Esophagus muscularis mucosa (tissue), 4 donors: ENCODE measurements at regions not wholly inside any gene's neighbourhood (a gene's known extent, or its start where the extent isn't known, plus 50 kb on each side); places are given as distances from the start of the nearest gene placed in this dataset.

Experiments used
- DNase-seq: peaks from one replicate; pipeline ENCODE4 v3.0.0-alpha.2; 2017; ENCODE audit errors: extremely low spot score
- H3K27ac ChIP-seq, 4 donors: fragments of 200-600 bp; sonication (generic); replicated peaks in 1 of 4; 1 replicate in 3 of 4; 2 replicates in 1 of 4; pipeline ENCODE4 v1.5.1; 2016 to 2019; ENCODE audit warnings: mild to moderate bottlenecking in 1 of 4
- H3K27me3 ChIP-seq, 4 donors: fragments of 200-600 bp; sonication (generic); one replicate each; pipeline versions ENCODE4 v1.5.1 to v1.6.0; 2016 to 2019
- H3K36me3 ChIP-seq, 4 donors: fragments of 200-600 bp; sonication (generic); one replicate each; pipeline ENCODE4 v1.5.1; 2016 to 2019
- H3K4me1 ChIP-seq, 4 donors: fragments of 200-600 bp; sonication (generic); one replicate each; pipeline ENCODE4 v1.5.1; 2016 to 2019
- H3K4me3 ChIP-seq, 4 donors: fragments of 200-600 bp; sonication (generic); 1 replicate in 2 of 4; 2 replicates in 2 of 4; pipeline ENCODE4 v1.5.1; 2016 to 2019; ENCODE audit warnings: mild to moderate bottlenecking in 4 of 4, moderate library complexity in 1 of 4
- H3K9me3 ChIP-seq, 4 donors: fragments of 200-600 bp; sonication (generic); 1 replicate in 3 of 4; 2 replicates in 1 of 4; pipeline ENCODE4 v1.5.1; 2016 to 2019
- EP300 ChIP-seq: sonication (generic); formaldehyde crosslinking; IDR thresholded peaks from one replicate; pipeline ENCODE4 v1.6.1; 2017; ENCODE audit warnings: antibody characterized with exemption
- POLR2A ChIP-seq: fragments of 450-650 bp; IDR thresholded peaks from one replicate; pipeline ENCODE4 v1.6.1; 2017; ENCODE audit warnings: antibody characterized with exemption, moderate library complexity, mild to moderate bottlenecking, low read depth
- POLR2AphosphoS5 ChIP-seq, 2 donors: sonication (generic); formaldehyde crosslinking; IDR thresholded peaks; one replicate each; pipeline ENCODE4 v1.6.1; 2017; ENCODE audit warnings: antibody characterized with exemption in 2 of 2
- WGBS: methylation state at CpG from one replicate; pipeline ENCODE4 v1.1.5; 2018; 5-methylcytosine and 5-hydroxymethylcytosine counted together
- intact Hi-C: fragments of 100-400 bp; cut with DNase I; formaldehyde crosslinking; loops from one replicate; pipeline ENCODE4 v1.15.1; 2023
- TF ChIP-seq, protein P1 (sequence below), 3 experiments: fragments of 200-600 bp in 2 of 3; fragments of 450-650 bp in 1 of 3; sonication (generic) in 2 of 3; IDR thresholded peaks; one replicate each; pipeline ENCODE4 v1.5.1; 2017 to 2019; ENCODE audit warnings: antibody characterized with exemption in 3 of 3, mild to moderate bottlenecking in 2 of 3, moderate library complexity in 1 of 3

- Histone ChIP-seq H3K4me3 (no peak overlapping the region), H3K27ac (no peak overlapping the region), H3K9me3 (no peaks in the 10 kb centered on the region), H3K36me3 (no peaks in the 10 kb centered on the region), H3K27me3 (no peaks in the 10 kb centered on the region), H3K4me1 (no peaks in the 10 kb centered on the region)
- 100% methylated on average over 1 of the region's 1 CpG for WGBS
- intact Hi-C loops: no loop called here
- TF ChIP-seq, protein P1, sequence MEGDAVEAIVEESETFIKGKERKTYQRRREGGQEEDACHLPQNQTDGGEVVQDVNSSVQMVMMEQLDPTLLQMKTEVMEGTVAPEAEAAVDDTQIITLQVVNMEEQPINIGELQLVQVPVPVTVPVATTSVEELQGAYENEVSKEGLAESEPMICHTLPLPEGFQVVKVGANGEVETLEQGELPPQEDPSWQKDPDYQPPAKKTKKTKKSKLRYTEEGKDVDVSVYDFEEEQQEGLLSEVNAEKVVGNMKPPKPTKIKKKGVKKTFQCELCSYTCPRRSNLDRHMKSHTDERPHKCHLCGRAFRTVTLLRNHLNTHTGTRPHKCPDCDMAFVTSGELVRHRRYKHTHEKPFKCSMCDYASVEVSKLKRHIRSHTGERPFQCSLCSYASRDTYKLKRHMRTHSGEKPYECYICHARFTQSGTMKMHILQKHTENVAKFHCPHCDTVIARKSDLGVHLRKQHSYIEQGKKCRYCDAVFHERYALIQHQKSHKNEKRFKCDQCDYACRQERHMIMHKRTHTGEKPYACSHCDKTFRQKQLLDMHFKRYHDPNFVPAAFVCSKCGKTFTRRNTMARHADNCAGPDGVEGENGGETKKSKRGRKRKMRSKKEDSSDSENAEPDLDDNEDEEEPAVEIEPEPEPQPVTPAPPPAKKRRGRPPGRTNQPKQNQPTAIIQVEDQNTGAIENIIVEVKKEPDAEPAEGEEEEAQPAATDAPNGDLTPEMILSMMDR (IDR thresholded peaks at IDR 0.05): no peak
- DNase-seq: no peak
Observed at GRCh38 chr7:49386792-49387191, 386.6 kb upstream of the VWC2 start.

GRCh38 chr7:49389871-49390479 is 383.5 kb upstream of the VWC2 start:
- 63% methylated on average over 7 of the region's 7 CpGs for WGBS

GRCh38 chr7:49396229-49396628 is 377.2 kb upstream of the VWC2 start:
- H3K9me3 ChIP-seq: no peaks in the 10 kb centered on the region
- H3K27ac ChIP-seq: no peak overlapping the region
- no peak overlapping the region for H3K4me3 ChIP-seq
- TF ChIP-seq, protein P1 (IDR thresholded peaks at IDR 0.05): no peak
- TF ChIP-seq POLR2AphosphoS5 (IDR thresholded peaks at IDR 0.05) (no peak), EP300 (no peak), POLR2A (no peak)
- 77% methylated on average over 4 of the region's 4 CpGs for WGBS
- H3K27me3 ChIP-seq: no peaks in the 10 kb centered on the region
- no peaks in the 10 kb centered on the region for H3K36me3 ChIP-seq
- no peak for DNase-seq
- intact Hi-C loops: no loop called here
- H3K4me1 ChIP-seq: no peaks in the 10 kb centered on the region

More at GRCh38 chr7:49389871-49390479, 383.5 kb upstream of the VWC2 start:
- Histone ChIP-seq H3K9me3 (no peaks in the 10 kb centered on the region), H3K36me3 (no peaks in the 10 kb centered on the region), H3K4me3 (no peak overlapping the region), H3K4me1 (no peaks in the 10 kb centered on the region), H3K27ac (no peak overlapping the region), H3K27me3 (no peaks in the 10 kb centered on the region)
- TF ChIP-seq, protein P1 (IDR thresholded peaks at IDR 0.05): no peak
- TF ChIP-seq EP300 (no peak), POLR2AphosphoS5 (IDR thresholded peaks at IDR 0.05) (no peak), POLR2A (no peak)
- intact Hi-C loops: no loop called here
- DNase-seq: no peak

DNA sequence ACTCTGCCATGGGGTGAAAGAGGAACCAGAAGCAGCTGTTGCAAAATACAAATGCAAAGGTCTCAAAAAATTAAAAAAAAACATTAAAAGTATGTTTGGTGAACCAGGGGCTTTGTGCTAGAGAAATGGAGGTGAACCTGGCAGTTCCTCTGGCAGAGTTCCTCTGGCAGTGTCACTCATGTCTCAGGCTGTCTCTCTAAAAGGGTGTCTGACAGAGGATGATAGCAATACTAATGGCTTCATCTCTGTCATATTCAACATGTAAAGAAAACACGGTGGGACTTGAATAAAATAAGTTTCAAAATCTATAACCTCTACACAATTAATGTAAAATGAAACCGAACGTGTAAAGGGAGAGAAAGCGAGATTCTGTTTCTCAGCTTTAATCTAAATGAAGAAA is 375.7 kb upstream of the VWC2 start:
- Histone ChIP-seq H3K4me3 (no peak overlapping the region), H3K36me3 (no peaks in the 10 kb centered on the region), H3K27ac (no peak overlapping the region), H3K4me1 (no peaks in the 10 kb centered on the region), H3K27me3 (no peaks in the 10 kb centered on the region), H3K9me3 (no peaks in the 10 kb centered on the region)
- WGBS: 81% methylated on average over 4 of the region's 4 CpGs
- TF ChIP-seq POLR2A (no peak), EP300 (no peak), POLR2AphosphoS5 (IDR thresholded peaks at IDR 0.05) (no peak)
- TF ChIP-seq, protein P1 (IDR thresholded peaks at IDR 0.05): no peak
- intact Hi-C loops: no loop called here
- DNase-seq: no peak

DNA sequence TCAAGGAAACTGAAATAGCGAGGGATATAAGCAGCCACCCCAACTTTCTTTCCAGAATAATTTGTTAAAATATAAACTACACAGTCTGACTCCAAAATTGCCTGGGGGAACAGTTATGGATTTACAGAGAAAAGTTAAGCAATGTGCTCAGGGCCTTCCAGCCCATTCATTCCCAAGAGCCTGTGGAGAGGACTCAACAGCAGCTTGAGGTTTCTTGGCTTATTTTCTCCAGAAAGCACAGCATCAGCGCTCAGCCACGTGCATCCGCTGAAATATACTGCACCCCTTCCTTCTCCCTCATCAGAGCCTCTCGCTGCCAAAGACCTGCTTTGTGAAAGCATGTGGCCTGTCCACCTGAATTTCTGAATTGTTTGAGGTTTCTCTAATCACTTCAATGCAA is 375.2 kb upstream of the VWC2 start:
- no peaks in the 10 kb centered on the region for H3K36me3 ChIP-seq
- H3K4me3 ChIP-seq: no peak overlapping the region
- TF ChIP-seq EP300 (no peak), POLR2A (no peak), POLR2AphosphoS5 (IDR thresholded peaks at IDR 0.05) (no peak)
- TF ChIP-seq, protein P1 (IDR thresholded peaks at IDR 0.05): no peak
- 85% methylated on average over 5 of the region's 5 CpGs for WGBS
- H3K27me3 ChIP-seq: no peaks in the 10 kb centered on the region
- intact Hi-C loops: no loop called here
- no peak overlapping the region for H3K27ac ChIP-seq
- no peaks in the 10 kb centered on the region for H3K9me3 ChIP-seq
- no peak for DNase-seq
- H3K4me1 ChIP-seq: no peaks in the 10 kb centered on the region
